ENCODE measurements at regions not wholly inside any gene's neighbourhood (a gene's known extent, or its start where the extent isn't known, plus 50 kb on each side); places are given as distances from the start of the nearest gene placed in this dataset.

GRCh38 chr4:170691168-170691567, 601.4 kb upstream of the AADAT start:
- TF ChIP-seq POLR2AphosphoS5 (IDR thresholded peaks at IDR 0.05; ENCODE audit: low read depth, low read length): no peak
- no peak for TF ChIP-seq SPI1 (IDR thresholded peaks at IDR 0.05; ENCODE audit: low read depth, low read length)
- no peak for TF ChIP-seq TAF1 (IDR thresholded peaks at IDR 0.05; ENCODE audit: low read depth, low read length)
- no peak for TF ChIP-seq POLR2A (IDR thresholded peaks at IDR 0.05; ENCODE audit: low read depth, low read length)

Measured in GM12891 (cell line).